Activated CD4-positive, alpha-beta memory T cell treated with anti-CD3 and anti-CD28 coated beads, Interleukin-2, amount 10 ng/mL, durations not matched to agents 7 days and 5 days (primary cell): ENCODE measurements at regions not wholly inside any gene's neighbourhood (a gene's known extent, or its start where the extent isn't known, plus 50 kb on each side); places are given as distances from the start of the nearest gene placed in this dataset.
A peak's percentile ranks its signal among the peaks of the same experiment; 100 is the strongest.

ENCODE experiments used
- CTCF ChIA-PET: fragments of 350-600 bp; sonication (Branson Sonifier 250); formaldehyde crosslinking; loops from one replicate; lab custom pipeline; 2021; ENCODE audit warnings: antibody characterized with exemption, inconsistent platforms; lab: Charles Lee
- POLR2A ChIA-PET: fragments of 350-600 bp; sonication (Branson Sonifier 250); formaldehyde crosslinking; loops from one replicate; lab custom pipeline; 2021; ENCODE audit warnings: antibody characterized with exemption; lab: Charles Lee
- DNase-seq: peaks from one replicate; pipeline ENCODE4 v3.0.0-alpha.2; 2020
- H3K27ac Mint-ChIP-seq: one replicate; pipeline ENCODE4 v1.8.0; 2021; ENCODE audit warnings: mild to moderate bottlenecking, mixed read lengths
- H3K27me3 Mint-ChIP-seq: one replicate; pipeline ENCODE4 v1.8.0; 2021; ENCODE audit warnings: mixed read lengths
- H3K36me3 Mint-ChIP-seq: one replicate; pipeline ENCODE4 v1.8.0; 2021; ENCODE audit warnings: low read depth, mixed read lengths
- H3K4me1 Mint-ChIP-seq: one replicate; pipeline ENCODE4 v1.8.0; 2021; ENCODE audit warnings: mixed read lengths
- H3K4me3 Mint-ChIP-seq: one replicate; pipeline ENCODE4 v1.8.0; 2021; ENCODE audit warnings: mild to moderate bottlenecking, mixed read lengths
- H3K9me3 Mint-ChIP-seq: one replicate; pipeline ENCODE4 v1.8.0; 2021; ENCODE audit warnings: mixed read lengths

DNA sequence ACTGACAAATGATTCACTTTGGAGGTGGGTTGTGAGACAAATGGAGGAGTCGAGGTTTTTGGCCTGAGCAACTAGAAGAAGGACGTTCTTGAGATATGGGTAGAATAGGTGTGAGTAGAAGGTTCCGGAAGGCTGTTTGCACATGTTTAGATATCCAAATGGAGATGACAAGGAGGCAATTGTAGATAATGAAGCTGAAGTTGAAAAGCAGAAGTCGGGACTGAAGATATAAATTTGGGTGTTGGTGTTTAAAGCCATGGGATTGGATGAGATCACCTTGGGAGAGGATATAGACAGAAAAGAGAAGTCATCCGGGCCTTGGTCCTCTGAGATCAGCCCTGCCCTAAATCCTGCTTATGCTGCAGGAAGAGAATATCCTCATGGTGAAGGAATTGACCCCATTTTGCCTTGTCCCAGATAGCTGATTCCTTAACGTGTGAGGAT lies 75.5 kb upstream of the CD44 start:
- POLR2A ChIA-PET, result interaction anchor here (0.9 to 1.5 kb wide), 4 partner anchors 9 to 271 kb away, joined by 3 to 6 read pairs (median 3); no protein-coding TSS in a partner anchor
- Mint-ChIP-seq H3K27ac (no peak overlapping the region), H3K9me3 (peaks cover 15% of the 10 kb centered on the region), H3K36me3 (peaks cover 30% of the 10 kb centered on the region), H3K27me3 (peaks cover 4% of the 10 kb centered on the region), H3K4me1 (peaks cover 38% of the 10 kb centered on the region), H3K4me3 (no peak overlapping the region)
- no peak for DNase-seq
- CTCF ChIA-PET, result interaction anchor here (0.8 kb wide), 1 partner anchor 15 kb away, joined by 3 read pairs; no protein-coding TSS in a partner anchor

DNA sequence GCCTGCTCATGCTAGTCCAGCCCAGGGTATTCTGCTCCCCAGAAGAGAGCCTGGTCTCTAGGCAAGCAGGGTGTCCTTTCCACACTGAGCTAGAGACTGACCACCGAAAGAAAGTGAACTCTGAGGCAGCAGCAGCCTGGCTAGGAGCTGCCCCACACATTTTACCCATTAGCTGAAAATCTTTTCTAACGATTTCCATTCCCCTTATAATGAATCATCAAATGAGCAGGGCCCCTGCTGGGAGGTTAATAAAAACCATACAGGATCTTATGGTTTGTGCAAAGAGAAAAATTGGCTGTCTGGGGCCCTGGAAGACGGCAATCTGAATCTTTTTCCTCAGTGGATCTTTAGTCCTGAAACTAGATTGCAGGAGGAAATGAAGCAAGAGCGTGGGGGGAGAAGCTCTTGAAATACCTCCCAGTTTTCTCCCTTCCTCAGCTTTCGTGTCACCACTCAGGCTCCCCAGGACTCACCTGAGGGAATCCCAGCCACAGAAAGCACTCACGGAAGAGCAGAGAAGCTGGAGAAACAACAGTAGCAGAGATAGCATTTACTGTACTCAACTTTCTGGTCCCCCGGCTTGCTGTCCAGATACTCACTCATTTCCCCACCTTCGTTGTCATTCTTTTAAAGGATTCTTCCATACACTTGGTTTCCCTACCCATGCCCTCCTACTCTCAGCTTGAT lies 74.7 kb upstream of the CD44 start:
- POLR2A ChIA-PET, result interaction anchor here (0.9 to 5.1 kb wide), 5 partner anchors 8 to 271 kb away, joined by 3 to 39 read pairs (median 3); no protein-coding TSS in a partner anchor
- Mint-ChIP-seq H3K4me3 (no peak overlapping the region), H3K4me1 (peaks cover 34% of the 10 kb centered on the region), H3K9me3 (peaks cover 15% of the 10 kb centered on the region), H3K36me3 (peaks cover 30% of the 10 kb centered on the region), H3K27ac (no peak overlapping the region), H3K27me3 (peaks cover 4% of the 10 kb centered on the region)
- CTCF ChIA-PET, result interaction anchor here (0.8 kb wide), 1 partner anchor 14 kb away, joined by 3 read pairs; no protein-coding TSS in a partner anchor
- no peak for DNase-seq

DNA sequence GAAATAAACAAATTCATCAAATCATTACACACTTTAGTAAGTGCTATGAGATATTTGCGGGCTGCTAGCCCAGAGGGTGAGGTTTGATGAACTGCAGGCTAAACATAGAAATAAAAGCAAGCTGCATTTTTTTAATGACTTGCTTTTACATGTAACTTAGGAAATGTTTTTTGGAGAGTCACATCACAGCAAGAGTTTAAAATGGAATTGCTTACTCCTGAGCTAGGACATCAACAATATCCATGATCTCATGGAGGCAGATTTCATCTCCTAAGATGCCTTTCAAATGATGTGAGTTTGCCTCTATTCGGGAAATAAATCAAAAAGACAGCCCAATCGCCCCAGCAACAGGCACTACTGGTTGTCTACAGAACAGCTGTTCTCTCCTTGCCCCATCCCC lies 73.4 kb upstream of the CD44 start:
- DNase-seq, result no peak
- ChIA-PET CTCF (interaction anchor here (1.4 kb wide), 1 partner anchor 36 kb away, joined by 3 read pairs; no protein-coding TSS in a partner anchor), POLR2A (interaction anchor here (1.2 to 5.1 kb wide), 4 partner anchors 8 to 74 kb away, joined by 3 to 39 read pairs (median 8); partner anchors contain the start of gene CD44)
- H3K4me3 Mint-ChIP-seq, result no peak overlapping the region
- no peak overlapping the region for H3K27ac Mint-ChIP-seq
- peaks cover 29% of the 10 kb centered on the region for H3K4me1 Mint-ChIP-seq
- peaks cover 4% of the 10 kb centered on the region for H3K27me3 Mint-ChIP-seq
- peaks cover 25% of the 10 kb centered on the region for H3K9me3 Mint-ChIP-seq
- H3K36me3 Mint-ChIP-seq, result peaks cover 38% of the 10 kb centered on the region

DNA sequence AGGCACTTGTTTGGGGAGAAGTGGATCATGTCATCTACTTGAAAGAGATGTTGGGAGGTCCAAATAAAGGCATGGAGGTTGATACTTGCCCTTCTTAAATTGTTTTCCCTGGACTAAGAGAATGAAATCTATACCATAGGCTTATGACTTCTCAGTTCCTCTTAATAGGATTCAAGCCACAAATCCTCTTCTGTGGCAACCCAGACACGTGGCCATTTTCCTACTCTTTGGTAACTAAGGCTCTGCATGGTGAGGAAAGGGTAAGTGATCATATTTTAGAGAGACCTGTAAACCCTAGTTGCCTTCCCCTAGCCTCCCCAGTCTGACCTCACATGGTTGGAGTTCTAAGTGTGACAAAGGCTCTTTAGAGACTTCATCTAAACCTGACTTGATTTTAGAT lies 72.9 kb upstream of the CD44 start:
- ChIA-PET CTCF (interaction anchor here (1.4 kb wide), 1 partner anchor 37 kb away, joined by 3 read pairs; no protein-coding TSS in a partner anchor), POLR2A (interaction anchor here (0.9 to 5.1 kb wide), 9 partner anchors 9 to 99 kb away, joined by 3 to 39 read pairs (median 6); partner anchors contain the start of gene CD44)
- Mint-ChIP-seq H3K27ac (peak overlapping the region; percentile 79), H3K36me3 (peaks cover 41% of the 10 kb centered on the region), H3K9me3 (peaks cover 27% of the 10 kb centered on the region), H3K4me1 (peaks cover 29% of the 10 kb centered on the region), H3K27me3 (peaks cover 4% of the 10 kb centered on the region), H3K4me3 (peak overlapping the region; percentile 2)
- DNase-seq, result no peak

DNA sequence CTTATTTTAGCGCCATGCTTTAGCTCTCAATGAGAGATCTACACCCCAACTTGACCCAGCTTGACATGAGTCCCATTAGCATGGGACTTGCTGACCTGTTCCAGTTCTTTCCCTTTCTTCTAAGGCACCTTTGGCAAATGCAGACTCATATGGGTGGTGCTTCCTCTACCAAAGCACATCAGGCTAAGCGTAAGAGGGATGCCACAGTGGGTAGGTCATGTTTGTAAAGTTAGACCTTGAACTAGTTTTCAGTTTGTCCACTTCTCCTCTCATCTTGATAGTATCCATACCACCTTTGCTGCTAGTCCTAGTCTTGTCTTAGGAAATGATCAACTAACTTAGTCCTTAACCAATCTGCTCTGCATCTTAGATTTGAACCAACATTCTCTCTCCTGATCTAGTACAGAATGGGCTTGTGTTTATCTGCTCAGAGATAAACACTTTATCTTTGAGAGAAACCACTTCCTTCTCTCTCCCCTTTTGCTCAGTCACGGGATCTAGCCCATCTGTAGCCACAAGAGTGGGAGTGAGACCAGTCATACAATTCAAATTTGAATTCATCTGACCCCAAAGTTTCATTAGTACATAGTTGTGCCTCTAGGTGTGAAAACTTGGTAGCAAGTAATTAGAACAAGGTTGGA lies 72.1 kb upstream of the CD44 start:
- DNase-seq, result peak; percentile 62
- POLR2A ChIA-PET, result interaction anchor here (0.8 to 5.1 kb wide), 12 partner anchors 8 to 99 kb away, joined by 3 to 39 read pairs (median 6); partner anchors contain the start of gene CD44

DNA sequence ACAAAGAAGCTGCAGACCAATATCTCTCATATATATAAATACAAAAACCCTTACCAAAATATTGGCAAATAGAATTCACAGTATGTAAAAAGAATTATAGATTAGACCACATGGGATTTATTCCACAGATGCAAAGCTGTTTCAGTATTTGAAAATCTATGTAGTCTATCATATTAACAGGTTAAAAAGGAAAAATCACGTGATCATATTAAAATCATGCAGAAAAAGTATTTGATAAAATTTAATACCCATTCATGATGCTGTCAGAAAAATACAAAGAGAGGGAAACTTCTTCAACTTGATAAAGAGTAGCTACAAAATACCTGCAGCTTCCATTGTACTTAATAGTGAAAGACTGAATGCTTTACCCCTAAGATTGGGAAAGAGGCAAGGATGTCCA lies 67.2 kb upstream of the CD44 start:
- no peak overlapping the region for H3K4me3 Mint-ChIP-seq
- no peak overlapping the region for H3K27ac Mint-ChIP-seq

More for the DNA sequence above, 72.1 kb upstream of the CD44 start:
- peaks cover 4% of the 10 kb centered on the region for H3K27me3 Mint-ChIP-seq
- H3K4me3 Mint-ChIP-seq, result peak overlapping the region; percentile 6
- peak overlapping the region; percentile 79 for H3K27ac Mint-ChIP-seq
- H3K9me3 Mint-ChIP-seq, result peaks cover 29% of the 10 kb centered on the region
- CTCF ChIA-PET, result interaction anchor here (0.9 to 1.5 kb wide), 4 partner anchors 9 to 69 kb away, joined by 3 to 4 read pairs (median 3); no protein-coding TSS in a partner anchor
- H3K4me1 Mint-ChIP-seq, result peaks cover 29% of the 10 kb centered on the region
- peaks cover 42% of the 10 kb centered on the region for H3K36me3 Mint-ChIP-seq

DNA sequence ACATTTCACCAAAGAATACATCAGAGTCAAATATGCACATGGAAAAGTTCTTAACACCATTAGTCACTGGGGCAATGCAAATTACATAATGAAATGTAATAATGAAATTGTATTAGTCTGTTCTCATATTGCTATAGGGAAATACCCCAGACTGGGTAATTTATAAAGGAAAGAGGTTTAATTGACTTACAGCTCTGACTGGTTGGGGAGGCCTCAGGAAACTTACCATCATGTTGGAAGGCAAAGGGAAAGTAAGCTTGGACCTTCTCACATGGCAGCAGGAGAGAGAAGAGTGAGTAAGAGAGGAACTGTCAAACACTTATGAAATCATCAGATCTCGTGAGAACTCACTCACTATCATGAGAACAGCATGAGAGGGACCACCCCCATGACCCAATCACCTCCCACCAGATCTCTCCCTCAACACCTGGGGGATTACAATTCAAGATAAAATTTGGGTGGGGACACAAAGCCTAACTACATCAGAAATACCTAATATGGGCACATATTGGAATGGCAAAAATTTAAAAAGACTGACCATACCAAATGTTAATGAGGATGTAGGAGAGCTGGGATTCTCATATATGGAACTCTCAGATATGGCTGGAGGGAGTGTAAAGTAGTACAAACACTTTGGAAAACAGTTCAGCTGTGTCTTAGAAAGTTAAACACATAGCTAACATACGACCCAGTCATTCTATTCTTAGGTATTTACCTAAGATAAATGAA lies 65.1 kb upstream of the CD44 start:
- Mint-ChIP-seq H3K27me3 (no peaks in the 10 kb centered on the region), H3K4me1 (peaks cover 44% of the 10 kb centered on the region), H3K27ac (no peak overlapping the region), H3K36me3 (peaks cover 37% of the 10 kb centered on the region), H3K4me3 (no peak overlapping the region), H3K9me3 (peaks cover 32% of the 10 kb centered on the region)
- CTCF ChIA-PET, result interaction anchor here (0.9 to 1.1 kb wide), 2 partner anchors 26 to 93 kb away, joined by 3 read pairs; no protein-coding TSS in a partner anchor
- POLR2A ChIA-PET, result no interaction called here
- no peak for DNase-seq

More for the DNA sequence above, 67.2 kb upstream of the CD44 start:
- Mint-ChIP-seq H3K9me3 (peaks cover 34% of the 10 kb centered on the region), H3K4me1 (peaks cover 38% of the 10 kb centered on the region), H3K27me3 (no peaks in the 10 kb centered on the region), H3K36me3 (peaks cover 45% of the 10 kb centered on the region)
- ChIA-PET POLR2A (interaction anchor here (0.8 to 1.5 kb wide), 3 partner anchors 8 to 31 kb away, joined by 3 to 5 read pairs (median 4); no protein-coding TSS in a partner anchor), CTCF (interaction anchor here (1.0 to 1.3 kb wide), 2 partner anchors 14 to 31 kb away, joined by 3 read pairs; no protein-coding TSS in a partner anchor)
- no peak for DNase-seq

DNA sequence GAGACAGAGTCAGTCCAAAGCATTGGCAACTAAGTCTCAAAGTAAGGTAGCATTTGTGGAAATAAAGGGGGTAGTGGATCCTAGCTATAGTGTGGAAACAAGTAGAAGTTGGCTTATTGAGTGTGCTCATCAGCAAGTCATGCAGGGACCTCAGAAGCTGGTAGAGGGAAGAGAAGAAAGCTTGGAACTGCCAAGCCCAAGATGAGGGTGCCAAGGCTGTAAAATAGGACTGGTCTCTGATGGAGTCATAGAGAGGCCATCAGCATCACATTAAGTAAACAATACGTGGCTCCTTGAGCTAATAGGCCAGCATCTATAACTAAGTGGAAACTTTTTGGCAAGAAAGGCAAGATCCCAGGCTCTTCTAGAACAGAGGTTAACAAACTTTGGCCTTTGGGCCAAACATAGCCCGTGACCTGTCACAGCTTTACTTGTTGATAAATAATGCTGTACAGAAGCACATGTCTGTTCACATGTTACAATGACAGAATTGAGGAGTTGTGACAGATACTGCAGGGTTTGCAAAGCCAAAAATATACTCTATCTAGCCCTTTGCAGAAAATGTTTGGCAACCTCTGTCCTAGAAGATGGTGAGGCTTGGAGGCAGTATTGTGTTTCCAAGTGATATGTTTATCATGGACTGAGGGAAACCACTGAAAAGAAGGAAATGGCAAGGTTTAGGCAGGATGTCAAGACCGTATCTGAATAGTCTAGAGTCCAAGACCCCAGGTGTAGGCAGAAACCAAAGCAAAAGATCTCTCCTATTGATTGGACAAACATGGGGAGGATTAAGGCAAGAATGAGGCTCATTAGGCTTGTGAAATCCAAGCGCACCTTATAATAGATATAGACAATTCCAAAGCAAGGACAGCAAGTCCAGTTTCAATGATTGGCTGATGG lies 62.5 kb upstream of the CD44 start:
- CTCF ChIA-PET, result interaction anchor here (1.1 to 1.5 kb wide), 2 partner anchors 9 to 63 kb away, joined by 3 read pairs; no protein-coding TSS in a partner anchor
- Mint-ChIP-seq H3K27ac (peak overlapping the region; percentile 99), H3K4me3 (no peak overlapping the region), H3K36me3 (peaks cover 39% of the 10 kb centered on the region), H3K27me3 (no peaks in the 10 kb centered on the region), H3K9me3 (peaks cover 18% of the 10 kb centered on the region), H3K4me1 (peaks cover 67% of the 10 kb centered on the region)
- POLR2A ChIA-PET, result interaction anchor here (0.6 to 5.7 kb wide), 12 partner anchors 8 to 89 kb away, joined by 3 to 39 read pairs (median 3); partner anchors contain the start of gene CD44
- DNase-seq, result no peak

DNA sequence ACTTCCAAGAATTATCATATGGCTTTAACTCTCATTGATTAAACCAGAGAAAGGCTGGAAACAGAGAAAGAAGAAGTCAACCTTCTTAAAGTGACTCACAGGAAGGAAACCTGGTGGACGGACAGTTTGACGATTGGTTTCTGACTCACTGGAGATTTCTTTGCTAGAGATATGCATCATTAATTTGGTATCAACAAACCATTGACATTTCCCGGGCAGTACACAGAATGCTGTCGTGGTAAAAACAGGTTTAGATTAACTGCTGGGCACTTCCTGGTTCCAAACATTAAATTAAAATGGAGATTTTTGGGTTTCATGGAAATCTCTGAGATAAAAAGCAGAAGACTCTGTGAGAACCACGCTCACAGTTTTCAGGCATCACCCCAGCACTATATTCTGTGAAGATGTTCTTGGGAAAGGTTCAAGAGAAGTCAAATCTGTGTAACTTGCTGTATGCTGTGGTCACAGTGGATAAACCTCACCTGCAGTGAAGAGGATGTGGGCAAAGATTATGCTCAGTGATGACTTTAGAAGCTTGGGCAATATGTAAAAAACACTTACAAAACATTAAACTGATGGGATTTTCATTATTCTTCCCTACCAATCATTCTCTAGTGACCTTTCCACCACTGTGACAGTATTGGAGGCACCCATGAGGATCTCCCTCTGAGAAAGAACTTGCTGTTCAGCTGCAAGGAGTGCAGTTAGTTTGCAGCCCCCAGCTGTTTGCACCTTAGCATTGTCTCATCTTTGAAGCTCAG lies 61.1 kb upstream of the CD44 start:
- peak overlapping the region; percentile 62 for H3K4me3 Mint-ChIP-seq
- ChIA-PET POLR2A (interaction anchor here (0.6 to 5.7 kb wide), 25 partner anchors 9 to 158 kb away, joined by 3 to 50 read pairs (median 8); partner anchors contain the start of gene CD44), CTCF (interaction anchor here (0.8 to 1.4 kb wide), 7 partner anchors 10 to 69 kb away, joined by 3 to 10 read pairs (median 4); partner anchors contain the start of gene CD44)
- peak; percentile 74 for DNase-seq
- peaks cover 16% of the 10 kb centered on the region for H3K9me3 Mint-ChIP-seq
- H3K27ac Mint-ChIP-seq, result peak overlapping the region; percentile 99
- H3K36me3 Mint-ChIP-seq, result peaks cover 38% of the 10 kb centered on the region
- peaks cover 79% of the 10 kb centered on the region for H3K4me1 Mint-ChIP-seq
- H3K27me3 Mint-ChIP-seq, result no peaks in the 10 kb centered on the region

DNA sequence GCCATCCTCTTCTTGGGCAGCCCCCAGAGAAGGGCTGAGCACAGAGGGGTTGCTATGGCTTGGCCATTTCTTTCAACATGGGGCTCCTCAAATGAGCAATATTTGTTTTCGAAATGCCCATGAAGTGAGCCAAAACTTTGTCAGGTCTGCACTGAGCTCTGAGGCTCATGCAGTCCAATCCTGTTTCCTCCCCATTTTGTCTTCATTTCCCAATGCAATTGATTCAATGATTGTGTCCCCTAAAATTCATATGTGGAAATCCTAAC lies 60.6 kb upstream of the CD44 start:
- peak overlapping the region; percentile 99 for H3K27ac Mint-ChIP-seq
- H3K9me3 Mint-ChIP-seq, result peaks cover 14% of the 10 kb centered on the region
- no peak for DNase-seq
- no peak overlapping the region for H3K4me3 Mint-ChIP-seq
- H3K4me1 Mint-ChIP-seq, result peaks cover 83% of the 10 kb centered on the region
- H3K36me3 Mint-ChIP-seq, result peaks cover 38% of the 10 kb centered on the region
- POLR2A ChIA-PET, result interaction anchor here (0.6 to 5.7 kb wide), 24 partner anchors 9 to 158 kb away, joined by 3 to 50 read pairs (median 6); partner anchors contain the start of gene CD44
- CTCF ChIA-PET, result interaction anchor here (0.8 to 1.4 kb wide), 7 partner anchors 10 to 68 kb away, joined by 3 to 10 read pairs (median 4); partner anchors contain the start of gene CD44
- H3K27me3 Mint-ChIP-seq, result no peaks in the 10 kb centered on the region
